ENCODE measurements at regions not wholly inside any gene's neighbourhood (a gene's known extent, or its start where the extent isn't known, plus 50 kb on each side); places are given as distances from the start of the nearest gene placed in this dataset.
"Not testable (repeated sequence)": the region's sequence is repeated elsewhere in the genome, so short reads cannot be mapped to it uniquely, and the experiment has no call there.

- WGBS = 87% methylated on average over 3 of the region's 3 CpGs
These were observed 82.7 kb upstream of the CLINT1 start for GRCh38 chr5:157941616-157942015.

GRCh38 chr5:157938101-157938500 is 79.2 kb upstream of the CLINT1 start:
- H3K4me3 ChIP-seq; H3K36me3 ChIP-seq; H3K27me3 ChIP-seq; H3K27ac ChIP-seq (replicated peaks in 1 of 4); H3K4me1 ChIP-seq; DNase-seq (ENCODE audit: extremely low spot score); intact Hi-C loops (cut with DNase I); H3K9me3 ChIP-seq: not testable (repeated sequence)
- 90% methylated on average over 6 of the region's 6 CpGs for WGBS

More at GRCh38 chr5:157941616-157942015, 82.7 kb upstream of the CLINT1 start:
- H3K4me1 ChIP-seq = no peaks in the 10 kb centered on the region
- H3K27me3 ChIP-seq = no peaks in the 10 kb centered on the region
- no peak for TF ChIP-seq CTCF (IDR thresholded peaks at IDR 0.05)
- no peak for TF ChIP-seq POLR2A (IDR thresholded peaks at IDR 0.05; ENCODE audit: low read depth)
- no peak overlapping the region for H3K4me3 ChIP-seq
- no peaks in the 10 kb centered on the region for H3K36me3 ChIP-seq
- intact Hi-C loops (cut with DNase I) = no loop called here
- DNase-seq (ENCODE audit: extremely low spot score) = no peak
- no peak overlapping the region for H3K27ac ChIP-seq (replicated peaks in 1 of 4)
- no peaks in the 10 kb centered on the region for H3K9me3 ChIP-seq

GRCh38 chr5:157936776-157937501 is 78.0 kb upstream of the CLINT1 start:
- H3K9me3 ChIP-seq; H3K36me3 ChIP-seq; H3K27me3 ChIP-seq; DNase-seq (ENCODE audit: extremely low spot score); H3K27ac ChIP-seq (replicated peaks in 1 of 4); H3K4me1 ChIP-seq; intact Hi-C loops (cut with DNase I); H3K4me3 ChIP-seq: not testable (repeated sequence)
- WGBS = 94% methylated on average over 3 of the region's 3 CpGs

GRCh38 chr5:157934600-157934999 is 75.7 kb upstream of the CLINT1 start:
- TF ChIP-seq POLR2AphosphoS5 (IDR thresholded peaks at IDR 0.05) (no peak), CTCF (IDR thresholded peaks at IDR 0.05) (no peak), POLR2A (IDR thresholded peaks at IDR 0.05; ENCODE audit: low read depth) (no peak), EP300 (IDR thresholded peaks at IDR 0.05) (no peak)
- H3K27ac ChIP-seq (replicated peaks in 1 of 4) = no peak overlapping the region
- no peaks in the 10 kb centered on the region for H3K36me3 ChIP-seq
- 93% methylated on average over 3 of the region's 3 CpGs for WGBS
- DNase-seq (ENCODE audit: extremely low spot score) = no peak
- H3K27me3 ChIP-seq = no peaks in the 10 kb centered on the region
- H3K4me1 ChIP-seq = peaks cover 0 to 10% (median 5%) of the 10 kb centered on the region in 4 donors
- H3K9me3 ChIP-seq = peaks cover 0 to 5% (median 0%) of the 10 kb centered on the region in 4 donors
- H3K4me3 ChIP-seq = no peak overlapping the region
- intact Hi-C loops (cut with DNase I) = no loop called here

- peaks cover 0 to 5% (median 0%) of the 10 kb centered on the region in 4 donors for H3K9me3 ChIP-seq
- H3K4me3 ChIP-seq = no peak overlapping the region
- WGBS = 94% methylated on average over 5 of the region's 5 CpGs
- no peaks in the 10 kb centered on the region for H3K27me3 ChIP-seq
- TF ChIP-seq POLR2A (IDR thresholded peaks at IDR 0.05; ENCODE audit: low read depth) (no peak), EP300 (IDR thresholded peaks at IDR 0.05) (no peak), CTCF (IDR thresholded peaks at IDR 0.05) (no peak), POLR2AphosphoS5 (IDR thresholded peaks at IDR 0.05) (no peak)
- H3K27ac ChIP-seq (replicated peaks in 1 of 4) = no peak overlapping the region
- DNase-seq (ENCODE audit: extremely low spot score) = no peak
- intact Hi-C loops (cut with DNase I) = no loop called here
- H3K36me3 ChIP-seq = no peaks in the 10 kb centered on the region
- H3K4me1 ChIP-seq = peaks cover 0 to 10% (median 5%) of the 10 kb centered on the region in 4 donors
These were observed 74.1 kb upstream of the CLINT1 start for GRCh38 chr5:157933005-157933404.

GRCh38 chr5:157930710-157931109 is 71.8 kb upstream of the CLINT1 start:
- intact Hi-C loops (cut with DNase I) = no loop called here
- WGBS = 37% methylated on average over 7 of the region's 7 CpGs
- H3K9me3 ChIP-seq = peaks cover 0 to 5% (median 0%) of the 10 kb centered on the region in 4 donors
- H3K27ac ChIP-seq (replicated peaks in 1 of 4) = no peak overlapping the region
- DNase-seq (ENCODE audit: extremely low spot score) = no peak
- H3K4me3 ChIP-seq = no peak overlapping the region
- TF ChIP-seq EP300 (IDR thresholded peaks at IDR 0.05) = no peak
- no peak for TF ChIP-seq POLR2AphosphoS5 (IDR thresholded peaks at IDR 0.05)
- no peak for TF ChIP-seq POLR2A (IDR thresholded peaks at IDR 0.05; ENCODE audit: low read depth)
- TF ChIP-seq CTCF (IDR thresholded peaks at IDR 0.05) = no peak
- peaks cover 0 to 10% (median 5%) of the 10 kb centered on the region in 4 donors for H3K4me1 ChIP-seq
- H3K36me3 ChIP-seq = no peaks in the 10 kb centered on the region
- no peaks in the 10 kb centered on the region for H3K27me3 ChIP-seq

All from esophagus muscularis mucosa (tissue), 4 donors.